Mesenchymal stem cell (in vitro differentiated cells and primary cell): ENCODE measurements at regions not wholly inside any gene's neighbourhood (a gene's known extent, or its start where the extent isn't known, plus 50 kb on each side); places are given as distances from the start of the nearest gene placed in this dataset.

Source experiments
- DNase-seq: peaks from one replicate; pipeline ENCODE4 v3.0.0-alpha.2; 2013
- H2AFZ ChIP-seq: one replicate; pipeline ENCODE4 v1.6.1; 2013; ENCODE audit warnings: low read depth, mild to moderate bottlenecking, control low read depth, inconsistent platforms, low read length, moderate library complexity
- H2AK5ac ChIP-seq: 2 replicates; pipeline ENCODE4 v1.6.1; 2013; ENCODE audit warnings: low read length, moderate library complexity, mild to moderate bottlenecking, inconsistent platforms; ENCODE audit not compliant: severe bottlenecking
- H2BK120ac ChIP-seq: one replicate; pipeline ENCODE4 v1.6.1; 2013; ENCODE audit warnings: low read depth, mild to moderate bottlenecking, inconsistent platforms, low read length, moderate library complexity
- H2BK12ac ChIP-seq, 2 experiments: one replicate each; pipeline ENCODE4 v1.6.1; 2013; ENCODE audit warnings: inconsistent platforms in 2 of 2, low read length in 2 of 2, mild to moderate bottlenecking in 2 of 2, moderate library complexity in 2 of 2, control low read depth in 1 of 2
- H2BK15ac ChIP-seq: one replicate; pipeline ENCODE4 v1.6.1; 2013; ENCODE audit warnings: mild to moderate bottlenecking, low read depth, inconsistent platforms; ENCODE audit not compliant: poor library complexity, severe bottlenecking
- H2BK5ac ChIP-seq: 2 replicates; pipeline ENCODE4 v1.6.1; 2013; ENCODE audit warnings: low read depth, mild to moderate bottlenecking, low read length, control low read depth, inconsistent platforms; ENCODE audit not compliant: poor library complexity, severe bottlenecking
- H3K14ac ChIP-seq, 2 experiments: one replicate each; pipeline ENCODE4 v1.6.1; 2013; ENCODE audit warnings: inconsistent platforms in 2 of 2, low read length in 2 of 2, control low read depth in 1 of 2, mild to moderate bottlenecking in 1 of 2, moderate library complexity in 1 of 2
- H3K18ac ChIP-seq, 2 experiments: one replicate each; pipeline ENCODE4 v1.6.1; 2013; ENCODE audit warnings: inconsistent platforms in 2 of 2, low read length in 2 of 2, control low read depth in 1 of 2, low read depth in 1 of 2, mild to moderate bottlenecking in 1 of 2
- H3K23ac ChIP-seq, 2 experiments: one replicate each; pipeline ENCODE4 v1.6.1; 2013; ENCODE audit warnings: inconsistent platforms in 2 of 2, low read length in 2 of 2, mild to moderate bottlenecking in 2 of 2, moderate library complexity in 2 of 2, control low read depth in 1 of 2
- H3K27ac ChIP-seq: 2 replicates; pipeline ENCODE4 v1.5.1; 2013; ENCODE audit warnings: mild to moderate bottlenecking, moderate library complexity, low read length, control low read depth, inconsistent platforms; ENCODE audit not compliant: poor library complexity, severe bottlenecking
- H3K27me3 ChIP-seq, 2 experiments: 2 replicates each; pipeline versions ENCODE4 v1.6.1 to v1.7.0; 2013; ENCODE audit warnings: low read length in 2 of 2, mild to moderate bottlenecking in 2 of 2, moderate library complexity in 2 of 2, control low read depth in 1 of 2, inconsistent platforms in 1 of 2; ENCODE audit not compliant: control insufficient read depth in 1 of 2, insufficient read depth in 1 of 2
- H3K36me3 ChIP-seq, 2 experiments: 2 replicates each; pipeline versions ENCODE4 v1.6.1 to v1.7.0; 2013; ENCODE audit warnings: low read length in 2 of 2, control low read depth in 1 of 2, inconsistent platforms in 1 of 2, low read depth in 1 of 2, mild to moderate bottlenecking in 1 of 2; ENCODE audit not compliant: insufficient read depth in 2 of 2, control insufficient read depth in 1 of 2
- H3K4ac ChIP-seq, 2 experiments: one replicate each; pipeline ENCODE4 v1.6.1; 2013; ENCODE audit warnings: inconsistent platforms in 2 of 2, low read length in 2 of 2, mild to moderate bottlenecking in 2 of 2, moderate library complexity in 2 of 2, control low read depth in 1 of 2, low read depth in 1 of 2
- H3K4me1 ChIP-seq: 2 replicates; pipeline ENCODE4 v1.6.1; 2013; ENCODE audit warnings: low read depth, low read length, control low read depth; ENCODE audit not compliant: control insufficient read depth, insufficient read depth
- H3K4me2 ChIP-seq: 2 replicates; pipeline ENCODE4 v1.6.1; 2013; ENCODE audit warnings: low read length, mild to moderate bottlenecking, inconsistent platforms; ENCODE audit not compliant: poor library complexity, severe bottlenecking
- H3K4me3 ChIP-seq, 2 experiments: 2 replicates each; pipeline versions ENCODE4 v1.5.1 to v1.7.0; 2013; ENCODE audit warnings: low read length in 2 of 2, mild to moderate bottlenecking in 2 of 2, control low read depth in 1 of 2, low read depth in 1 of 2; ENCODE audit not compliant: insufficient read depth in 1 of 2
- H3K79me1 ChIP-seq: replicated peaks from 2 replicates; pipeline ENCODE4 v1.6.1; 2013; ENCODE audit warnings: mild to moderate bottlenecking, control low read depth, low read length, inconsistent platforms; ENCODE audit not compliant: poor library complexity, severe bottlenecking
- H3K9ac ChIP-seq: 2 replicates; pipeline ENCODE4 v1.7.0; 2013; ENCODE audit warnings: mild to moderate bottlenecking, low read length, moderate library complexity
- H3K9me3 ChIP-seq: 2 replicates; pipeline ENCODE4 v1.7.0; 2013; ENCODE audit warnings: mild to moderate bottlenecking, low read length; ENCODE audit not compliant: control insufficient read depth
- H4K8ac ChIP-seq: one replicate; pipeline ENCODE4 v1.6.1; 2013; ENCODE audit warnings: inconsistent platforms, mild to moderate bottlenecking, low read length, moderate library complexity
- H4K91ac ChIP-seq: one replicate; pipeline ENCODE4 v1.6.1; 2013; ENCODE audit warnings: mild to moderate bottlenecking, low read length, inconsistent platforms
- WGBS: methylation state at CpG from one replicate; pipeline ENCODE4 v1.1.7; 2013; ENCODE audit warnings: mixed read lengths; 5-methylcytosine and 5-hydroxymethylcytosine counted together

DNA sequence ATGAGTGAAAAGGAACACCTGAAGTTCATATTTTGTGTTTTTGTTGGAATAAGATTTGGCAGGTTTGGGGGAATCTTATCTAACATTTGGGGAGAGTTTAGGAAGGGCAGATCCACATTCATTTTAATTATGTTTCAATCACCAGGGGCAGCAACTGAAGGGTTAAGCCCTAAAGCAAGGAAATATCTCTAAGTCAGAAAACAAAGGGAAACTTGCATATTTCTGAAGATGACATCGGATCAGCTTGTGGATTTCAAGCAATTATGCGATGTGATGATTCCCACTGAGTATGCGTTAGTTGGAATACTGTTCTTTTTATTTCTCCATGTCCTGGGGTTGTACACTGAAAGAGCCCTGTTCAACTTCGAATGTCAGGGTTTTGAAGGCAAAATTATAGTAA, 59.8 kb upstream of the NFIB start:
- H3K23ac ChIP-seq, result no peak overlapping the region
- no peak overlapping the region for H2BK5ac ChIP-seq
- H3K9ac ChIP-seq, result no peak overlapping the region
- no peak overlapping the region for H3K4me3 ChIP-seq
- no peak overlapping the region for H3K4me2 ChIP-seq
- no peak overlapping the region for H3K4ac ChIP-seq
- H3K27me3 ChIP-seq, result peaks cover 0 to 18% of the 10 kb centered on the region in 2 experiments
- H2AFZ ChIP-seq, result no peak overlapping the region
- DNase-seq, result no peak
- H2BK15ac ChIP-seq, result no peak overlapping the region
- no peaks in the 10 kb centered on the region for H3K79me1 ChIP-seq
- no peak overlapping the region for H3K27ac ChIP-seq
- H3K9me3 ChIP-seq, result peaks cover 4% of the 10 kb centered on the region
- H4K8ac ChIP-seq, result no peak overlapping the region
- H4K91ac ChIP-seq, result no peak overlapping the region
- peak overlapping the region in 1 of 2 experiments; percentile 9 for H3K18ac ChIP-seq
- 38% methylated on average over 3 of the region's 4 CpGs for WGBS
- H2AK5ac ChIP-seq, result no peak overlapping the region
- H3K14ac ChIP-seq, result no peak overlapping the region
- H2BK12ac ChIP-seq, result peak overlapping the region in 1 of 2 experiments; percentile 50
- H3K4me1 ChIP-seq, result peaks cover 2% of the 10 kb centered on the region
- no peak overlapping the region for H2BK120ac ChIP-seq
- H3K36me3 ChIP-seq, result no peaks in the 10 kb centered on the region

DNA sequence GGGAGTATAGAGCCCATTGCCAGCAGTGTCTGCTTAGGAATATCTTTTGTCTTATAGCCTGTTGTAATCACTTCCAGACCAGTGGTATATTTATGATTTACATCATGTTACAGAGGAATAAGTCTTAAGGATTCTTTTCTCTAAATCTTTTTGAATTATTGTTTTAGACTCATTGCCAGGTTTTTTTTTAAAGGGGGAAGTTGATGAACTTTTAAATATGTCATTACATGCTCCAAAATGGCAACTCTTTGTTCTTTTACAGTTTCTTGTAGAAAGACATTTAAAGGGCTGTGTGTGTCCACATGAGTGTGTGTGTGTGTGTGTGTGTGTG, 59.4 kb upstream of the NFIB start:
- Histone ChIP-seq H3K4me2 (no peak overlapping the region), H3K27me3 (peaks cover 0 to 23% of the 10 kb centered on the region in 2 experiments), H3K9me3 (peaks cover 4% of the 10 kb centered on the region), H3K14ac (no peak overlapping the region), H3K79me1 (no peaks in the 10 kb centered on the region), H3K4me1 (peaks cover 2% of the 10 kb centered on the region), H4K8ac (no peak overlapping the region), H2BK12ac (peak overlapping the region in 1 of 2 experiments; percentile 50), H2AK5ac (no peak overlapping the region), H3K4ac (no peak overlapping the region), H3K27ac (peak overlapping the region; percentile 23), H3K36me3 (no peaks in the 10 kb centered on the region), H2BK5ac (no peak overlapping the region), H2BK15ac (no peak overlapping the region), H3K23ac (no peak overlapping the region), H2BK120ac (no peak overlapping the region), H2AFZ (no peak overlapping the region), H3K9ac (no peak overlapping the region), H3K18ac (no peak overlapping the region), H4K91ac (no peak overlapping the region), H3K4me3 (no peak overlapping the region)
- no peak for DNase-seq

DNA sequence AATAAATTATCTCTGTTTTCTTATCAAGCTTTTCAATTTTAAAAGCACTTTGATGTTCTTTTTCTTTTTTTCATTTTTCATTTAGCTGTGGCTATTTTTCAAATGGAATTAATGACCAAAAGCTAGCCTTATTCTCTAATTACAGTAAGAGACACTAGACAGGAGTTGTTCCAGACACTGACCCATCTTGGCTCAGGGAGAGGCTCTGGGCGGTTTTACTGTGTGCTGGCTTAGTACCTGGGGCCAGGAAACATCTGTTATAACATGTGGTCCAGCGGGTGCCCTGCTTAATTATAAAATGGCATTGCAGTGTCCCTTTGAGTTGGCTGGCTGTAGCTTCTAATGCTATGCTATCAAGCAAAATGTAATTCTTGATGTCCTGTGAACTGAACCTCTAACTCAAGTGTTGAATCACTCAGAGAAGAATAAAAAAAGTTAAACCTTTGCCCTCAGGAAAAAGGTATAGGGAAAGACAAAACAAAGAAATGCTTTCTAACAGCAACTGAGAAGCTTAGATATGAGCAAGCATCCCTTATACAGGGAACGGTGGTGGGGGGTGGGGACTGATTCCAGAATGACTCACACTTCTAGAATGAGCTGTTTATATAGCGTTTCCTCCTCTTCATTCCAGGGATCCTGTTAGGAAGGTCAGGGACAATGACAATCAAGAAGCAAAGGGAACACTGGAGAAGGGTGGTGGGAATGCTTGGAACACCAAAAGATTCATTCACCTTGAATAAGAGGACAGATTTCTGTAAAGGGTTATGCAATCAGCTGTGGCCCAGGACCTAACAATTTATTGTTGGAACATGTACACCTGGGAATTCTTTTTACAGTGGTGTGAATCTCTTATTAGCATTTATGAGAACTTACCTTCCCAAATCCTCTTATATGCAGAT, 58.7 kb upstream of the NFIB start:
- no peak overlapping the region for H4K91ac ChIP-seq
- peaks cover 0 to 26% of the 10 kb centered on the region in 2 experiments for H3K27me3 ChIP-seq
- H3K9ac ChIP-seq, result no peak overlapping the region
- no peak overlapping the region for H3K14ac ChIP-seq
- peak overlapping the region; percentile 23 for H3K27ac ChIP-seq
- H3K18ac ChIP-seq, result peak overlapping the region; percentile 67 to 92
- peak overlapping the region; percentile 77 to 86 for H2BK12ac ChIP-seq
- H2BK120ac ChIP-seq, result peak overlapping the region; percentile 42
- no peak overlapping the region for H2AFZ ChIP-seq
- no peaks in the 10 kb centered on the region for H3K79me1 ChIP-seq
- H3K23ac ChIP-seq, result no peak overlapping the region
- no peak overlapping the region for H3K4me3 ChIP-seq
- H3K9me3 ChIP-seq, result peaks cover 4% of the 10 kb centered on the region
- peaks cover 2% of the 10 kb centered on the region for H3K4me1 ChIP-seq
- H2BK15ac ChIP-seq, result peak overlapping the region; percentile 96
- no peak overlapping the region for H2BK5ac ChIP-seq
- H4K8ac ChIP-seq, result no peak overlapping the region
- 0% methylated on average over 3 of the region's 4 CpGs for WGBS
- peak overlapping the region; percentile 69 for H2AK5ac ChIP-seq
- H3K4ac ChIP-seq, result peak overlapping the region; percentile 65 to 77
- H3K36me3 ChIP-seq, result no peaks in the 10 kb centered on the region
- DNase-seq, result peak; percentile 81
- H3K4me2 ChIP-seq, result no peak overlapping the region

DNA sequence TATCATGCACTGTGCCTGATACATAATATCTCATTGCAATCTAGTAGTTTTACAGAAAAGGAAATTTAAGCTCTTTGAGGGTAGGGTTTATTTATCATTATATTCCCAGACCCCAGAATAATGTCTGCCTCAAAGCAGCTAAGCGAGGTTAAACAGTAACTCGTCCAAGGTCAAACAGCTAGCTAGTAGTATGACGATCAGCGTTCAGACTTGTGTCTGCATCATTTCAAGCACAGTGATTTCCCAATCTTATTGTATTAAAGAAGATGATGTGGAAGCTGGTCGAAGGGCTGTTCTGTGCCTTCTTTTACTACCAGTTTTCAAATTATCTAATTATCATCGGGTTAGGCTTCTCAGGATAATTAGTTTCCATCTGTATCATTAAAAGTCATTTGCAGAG, 55.1 kb upstream of the NFIB start:
- 97% methylated on average over 5 of the region's 6 CpGs for WGBS

More for the DNA sequence above, 55.1 kb upstream of the NFIB start:
- H3K23ac ChIP-seq, result no peak overlapping the region
- no peak overlapping the region for H3K27ac ChIP-seq
- no peaks in the 10 kb centered on the region for H3K79me1 ChIP-seq
- no peak overlapping the region for H3K4me3 ChIP-seq
- H3K9me3 ChIP-seq, result peaks cover 3% of the 10 kb centered on the region
- DNase-seq, result no peak
- H3K4me2 ChIP-seq, result no peak overlapping the region
- no peak overlapping the region for H3K4ac ChIP-seq
- no peak overlapping the region for H3K18ac ChIP-seq
- no peak overlapping the region for H2BK5ac ChIP-seq
- no peak overlapping the region for H4K91ac ChIP-seq
- no peak overlapping the region for H2BK15ac ChIP-seq
- no peak overlapping the region for H3K9ac ChIP-seq
- peaks cover 2% of the 10 kb centered on the region for H3K4me1 ChIP-seq
- H2AK5ac ChIP-seq, result no peak overlapping the region
- peaks cover 0 to 29% of the 10 kb centered on the region in 2 experiments for H3K27me3 ChIP-seq
- H2BK120ac ChIP-seq, result no peak overlapping the region
- no peak overlapping the region for H4K8ac ChIP-seq
- H3K14ac ChIP-seq, result no peak overlapping the region
- no peaks in the 10 kb centered on the region for H3K36me3 ChIP-seq
- H2AFZ ChIP-seq, result no peak overlapping the region
- H2BK12ac ChIP-seq, result no peak overlapping the region
